Stimulated activated CD4-positive, alpha-beta T cell treated with anti-CD3 and anti-CD28 coated beads, Interleukin-15, amount 100 ng/mL, for 48 hours (primary cell): ENCODE measurements at regions not wholly inside any gene's neighbourhood (a gene's known extent, or its start where the extent isn't known, plus 50 kb on each side); places are given as distances from the start of the nearest gene placed in this dataset.

Source experiments
- DNase-seq, 2 donors: peaks; one replicate each; pipeline ENCODE4 v3.0.0-alpha.2; 2020; ENCODE audit warnings: low read depth in 2 of 2

- DNase-seq = no peak
Observed at GRCh38 chrX:88416965-88417364, 330.1 kb upstream of the CPXCR1 start.

DNA sequence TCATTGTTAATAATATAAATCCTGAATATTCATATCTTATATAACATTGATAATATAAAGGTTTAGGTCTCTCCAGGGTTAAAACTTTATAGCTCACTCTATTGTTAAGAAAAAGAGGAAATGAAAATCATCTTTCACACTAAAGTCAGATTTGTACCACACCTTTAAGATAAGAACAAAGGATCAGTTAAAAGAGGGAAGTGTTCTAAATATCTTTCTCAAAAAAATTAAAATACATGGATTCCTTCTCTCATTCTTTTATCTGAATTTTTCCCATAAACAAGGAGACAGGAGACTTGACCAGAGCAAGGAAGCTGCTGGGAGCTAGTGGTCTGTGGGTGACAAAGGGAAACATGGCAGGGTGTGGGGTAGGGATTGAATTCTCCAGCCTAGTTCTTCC is 323.0 kb upstream of the CPXCR1 start:
- no peak for DNase-seq

DNA sequence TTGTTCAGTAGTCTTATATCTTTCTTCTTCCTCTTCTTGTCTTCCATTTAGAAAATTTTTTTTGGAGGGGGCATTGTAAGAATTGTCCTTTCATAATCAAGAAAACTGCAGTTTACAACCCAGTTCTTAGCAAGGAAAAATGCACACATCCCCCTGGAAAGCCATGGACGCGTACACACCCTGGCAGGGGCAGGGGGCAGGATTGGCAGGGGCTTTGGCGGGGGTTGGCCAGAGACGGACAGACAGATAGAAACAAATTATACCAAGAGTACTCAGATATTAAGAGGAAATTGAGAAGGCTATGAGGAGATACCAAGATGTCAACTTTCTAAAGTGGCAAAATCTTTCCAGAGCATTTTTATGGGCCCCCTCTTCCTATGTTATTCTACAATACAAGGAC is 322.5 kb upstream of the CPXCR1 start:
- DNase-seq = no peak

DNA sequence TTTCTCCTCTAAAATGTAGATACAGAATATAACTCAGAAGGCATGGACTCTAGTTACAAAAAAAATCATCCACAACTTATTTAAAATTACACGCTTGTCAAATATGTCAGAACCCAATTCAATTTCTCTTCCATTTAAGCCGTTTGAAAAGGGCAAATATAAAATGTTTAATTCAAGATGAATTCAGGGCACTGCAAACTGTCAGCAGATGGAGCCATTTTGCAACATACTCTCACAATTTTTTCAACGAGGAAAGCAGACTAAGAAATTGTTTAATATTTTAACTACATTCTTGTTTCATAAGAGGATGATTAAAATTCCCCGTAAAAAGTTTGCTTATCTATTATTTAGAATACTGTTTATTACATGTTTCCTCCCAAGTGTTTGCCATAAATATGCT is 321.3 kb upstream of the CPXCR1 start:
- DNase-seq = no peak

DNA sequence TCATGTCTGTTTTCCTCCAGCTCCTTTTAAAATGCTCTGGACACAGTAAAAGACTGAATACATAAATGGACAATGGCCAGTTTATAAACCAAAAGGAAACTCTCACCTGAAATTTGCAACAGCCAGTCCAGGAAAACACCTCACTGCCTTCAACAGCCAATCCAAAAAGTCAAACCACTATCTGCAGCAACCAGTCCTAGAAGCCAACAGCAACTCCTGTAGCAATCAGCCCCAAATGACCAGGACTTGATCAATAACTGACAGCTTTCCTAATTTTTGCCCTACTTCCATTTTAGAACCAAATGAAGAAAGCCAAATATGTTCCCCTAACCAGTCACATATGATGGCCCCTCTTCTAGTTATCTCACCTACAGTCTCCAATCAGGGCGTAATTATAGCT is 309.5 kb upstream of the CPXCR1 start:
- DNase-seq = no peak

GRCh38 chrX:88438209-88438608 is 308.8 kb upstream of the CPXCR1 start:
- DNase-seq = no peak

GRCh38 chrX:88439935-88440334 is 307.1 kb upstream of the CPXCR1 start:
- no peak for DNase-seq
